Keratinocyte (primary cell): ENCODE measurements at regions not wholly inside any gene's neighbourhood (a gene's known extent, or its start where the extent isn't known, plus 50 kb on each side); places are given as distances from the start of the nearest gene placed in this dataset.
"Not testable (repeated sequence)": the region's sequence is repeated elsewhere in the genome, so short reads cannot be mapped to it uniquely, and the experiment has no call there.

Experiments used
- CTCF ChIP-seq, 3 experiments: IDR thresholded peaks in 1 of 3; conservative IDR thresholded peaks in 1 of 3; optimal IDR thresholded peaks in 1 of 3; 2 replicates in 2 of 3; 3 replicates in 1 of 3; pipeline versions ENCODE3 to v1.5.1; 2011; ENCODE audit warnings: low read length in 3 of 3, mild to moderate bottlenecking in 3 of 3, moderate library complexity in 2 of 3, control low read depth in 1 of 3, inconsistent platforms in 1 of 3; ENCODE audit not compliant: insufficient read depth in 2 of 3; ENCODE audit errors: extremely low read depth in 1 of 3
- EZH2 ChIP-seq: IDR thresholded peaks from one replicate; pipeline ENCODE4 v1.6.1; 2012; ENCODE audit warnings: inconsistent platforms, mild to moderate bottlenecking, low read length, moderate library complexity

DNA sequence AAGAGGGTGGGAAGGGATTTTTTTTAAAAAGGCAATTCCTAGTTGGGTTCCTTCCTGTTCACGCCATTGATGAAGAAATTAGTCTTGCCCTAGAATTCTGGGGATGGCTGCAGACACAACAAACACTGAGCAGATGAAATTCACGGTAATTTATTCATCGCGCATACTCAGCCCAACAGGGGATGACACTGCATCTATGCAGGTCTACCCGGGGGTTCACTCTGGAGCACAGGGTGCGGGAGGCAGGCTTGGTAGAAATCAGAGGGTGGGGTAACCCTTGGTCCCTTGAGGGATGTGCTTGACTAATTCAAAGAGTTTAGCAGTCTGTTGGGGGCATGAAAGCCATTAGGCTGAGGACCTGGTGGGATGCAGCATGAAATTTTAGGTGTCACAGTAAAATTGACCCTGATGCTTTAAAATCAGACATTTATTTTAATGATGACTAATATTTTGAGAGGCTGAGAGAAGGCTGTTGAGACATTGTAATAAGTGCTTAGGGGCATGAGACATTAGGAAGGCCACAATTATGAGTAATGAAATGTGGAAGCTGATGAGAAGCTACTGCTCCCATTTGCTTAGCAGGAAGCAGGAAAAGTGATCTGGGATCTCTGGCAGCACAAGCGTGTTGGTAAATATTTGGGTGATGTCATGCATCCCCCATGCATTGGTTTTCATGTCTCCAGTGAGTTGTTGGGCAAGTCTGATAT, 1800.3 kb upstream of the DEFB115 start:
- TF ChIP-seq CTCF (optimal IDR thresholded peaks at IDR 0.05 in 1 of 3, IDR thresholded peaks at IDR 0.05 in 1 of 3, conservative IDR thresholded peaks at IDR 0.05 in 1 of 3; ENCODE audit: extremely low read depth in 1 of 3, insufficient read depth in 2 of 3, low read length in 3 of 3); EZH2: not testable (repeated sequence)
